CD4-positive, alpha-beta memory T cell (primary cell): ENCODE measurements at regions not wholly inside any gene's neighbourhood (a gene's known extent, or its start where the extent isn't known, plus 50 kb on each side); places are given as distances from the start of the nearest gene placed in this dataset.

Experiments
- CTCF ChIA-PET: fragments of 350-600 bp; sonication (Branson Sonifier 250); formaldehyde crosslinking; loops from one replicate; lab custom pipeline; 2021; ENCODE audit warnings: inconsistent platforms; ENCODE audit not compliant: partially characterized antibody; lab: Charles Lee
- POLR2A ChIA-PET: fragments of 350-600 bp; sonication (Branson Sonifier 250); formaldehyde crosslinking; loops from one replicate; lab custom pipeline; 2021; ENCODE audit not compliant: partially characterized antibody; lab: Charles Lee
- DNase-seq, 5 donors: peaks; one replicate each; pipeline versions ENCODE4 v3.0.0 to v3.0.0-alpha.2; 2020 to 2022; ENCODE audit warnings: mixed read lengths in 1 of 5
- H3K27ac ChIP-seq: one replicate; pipeline ENCODE4 v1.7.0; 2013; ENCODE audit warnings: low read depth, low read length
- H3K27me3 ChIP-seq: 2 replicates; pipeline ENCODE4 v1.7.0; 2013; ENCODE audit warnings: mild to moderate bottlenecking, low read length, moderate library complexity; ENCODE audit not compliant: insufficient read depth
- H3K36me3 ChIP-seq: 2 replicates; pipeline ENCODE4 v1.7.0; 2013; ENCODE audit warnings: mild to moderate bottlenecking, low read length, moderate library complexity; ENCODE audit not compliant: insufficient read depth
- H3K4me1 ChIP-seq: 2 replicates; pipeline ENCODE4 v1.7.0; 2013; ENCODE audit warnings: mild to moderate bottlenecking, low read length, moderate library complexity; ENCODE audit not compliant: insufficient read depth
- H3K4me3 ChIP-seq, 2 donors: one replicate each; pipeline ENCODE4 v1.7.0; 2013; ENCODE audit warnings: low read length in 2 of 2, mild to moderate bottlenecking in 1 of 2
- H3K9me3 ChIP-seq, 2 donors: one replicate each; pipeline ENCODE4 v1.7.0; 2013; ENCODE audit warnings: low read length in 2 of 2, control low read depth in 1 of 2; ENCODE audit not compliant: control insufficient read depth in 1 of 2
- H3K27ac Mint-ChIP-seq, 7 donors: one replicate each; pipeline ENCODE4 v1.8.0; 2020 to 2021; ENCODE audit warnings: mixed read lengths in 7 of 7, mild to moderate bottlenecking in 6 of 7, inconsistent platforms in 3 of 7, moderate library complexity in 3 of 7
- H3K27me3 Mint-ChIP-seq, 2 donors: one replicate each; pipeline ENCODE4 v1.8.0; 2020 to 2021; ENCODE audit warnings: mixed read lengths in 2 of 2
- H3K36me3 Mint-ChIP-seq, 2 donors: one replicate each; pipeline ENCODE4 v1.8.0; 2020 to 2021; ENCODE audit warnings: mixed read lengths in 2 of 2, inconsistent platforms in 1 of 2, mild to moderate bottlenecking in 1 of 2
- H3K4me1 Mint-ChIP-seq, 4 donors: one replicate each; pipeline ENCODE4 v1.8.0; 2020 to 2021; ENCODE audit warnings: mixed read lengths in 4 of 4, mild to moderate bottlenecking in 1 of 4
- H3K4me3 Mint-ChIP-seq, 8 donors: one replicate each; pipeline ENCODE4 v1.8.0; 2020 to 2021; ENCODE audit warnings: mixed read lengths in 8 of 8, mild to moderate bottlenecking in 7 of 8, moderate library complexity in 6 of 8, inconsistent platforms in 3 of 8
- H3K9me3 Mint-ChIP-seq, 8 donors: one replicate each; pipeline ENCODE4 v1.8.0; 2020 to 2021; ENCODE audit warnings: mixed read lengths in 8 of 8, mild to moderate bottlenecking in 5 of 8, inconsistent platforms in 3 of 8, moderate library complexity in 1 of 8
- intact Hi-C: fragments of 100-400 bp; cut with micrococcal nuclease; formaldehyde crosslinking; loops from one replicate; pipeline ENCODE4 v1.15.1; 2023

DNA sequence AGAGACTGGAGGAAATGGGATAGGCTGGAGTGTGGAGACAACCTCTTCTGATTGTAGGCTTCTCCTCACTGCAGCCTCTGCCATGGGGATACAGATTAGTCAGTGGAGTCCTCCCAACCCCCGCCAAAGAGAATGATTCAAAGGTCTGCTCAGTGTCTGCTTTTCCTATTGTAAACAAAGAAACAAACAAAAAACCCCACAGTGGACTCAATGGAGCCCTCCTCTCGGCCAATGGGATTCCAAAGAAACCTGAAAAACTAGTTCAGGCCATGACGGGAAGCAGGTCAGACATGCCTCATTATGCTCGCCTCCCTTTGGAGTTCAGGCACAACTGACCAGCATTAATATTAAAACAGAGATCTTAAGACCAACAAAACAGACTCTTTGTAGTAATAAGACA lies 85.8 kb downstream of the SEC61B start:
- ChIA-PET POLR2A (no interaction called here), CTCF (no interaction called here)
- DNase-seq = no peak
- Mint-ChIP-seq H3K36me3 (no peaks in the 10 kb centered on the region), H3K27me3 (peaks cover 6 to 11% of the 10 kb centered on the region in 2 donors), H3K4me1 (no peaks in the 10 kb centered on the region), H3K4me3 (no peak overlapping the region), H3K9me3 (no peaks in the 10 kb centered on the region), H3K27ac (no peak overlapping the region)
- intact Hi-C loops = no loop called here
- Histone ChIP-seq H3K27ac (no peak overlapping the region), H3K9me3 (no peaks in the 10 kb centered on the region), H3K4me3 (no peak overlapping the region), H3K27me3 (no peaks in the 10 kb centered on the region), H3K4me1 (no peaks in the 10 kb centered on the region), H3K36me3 (no peaks in the 10 kb centered on the region)

DNA sequence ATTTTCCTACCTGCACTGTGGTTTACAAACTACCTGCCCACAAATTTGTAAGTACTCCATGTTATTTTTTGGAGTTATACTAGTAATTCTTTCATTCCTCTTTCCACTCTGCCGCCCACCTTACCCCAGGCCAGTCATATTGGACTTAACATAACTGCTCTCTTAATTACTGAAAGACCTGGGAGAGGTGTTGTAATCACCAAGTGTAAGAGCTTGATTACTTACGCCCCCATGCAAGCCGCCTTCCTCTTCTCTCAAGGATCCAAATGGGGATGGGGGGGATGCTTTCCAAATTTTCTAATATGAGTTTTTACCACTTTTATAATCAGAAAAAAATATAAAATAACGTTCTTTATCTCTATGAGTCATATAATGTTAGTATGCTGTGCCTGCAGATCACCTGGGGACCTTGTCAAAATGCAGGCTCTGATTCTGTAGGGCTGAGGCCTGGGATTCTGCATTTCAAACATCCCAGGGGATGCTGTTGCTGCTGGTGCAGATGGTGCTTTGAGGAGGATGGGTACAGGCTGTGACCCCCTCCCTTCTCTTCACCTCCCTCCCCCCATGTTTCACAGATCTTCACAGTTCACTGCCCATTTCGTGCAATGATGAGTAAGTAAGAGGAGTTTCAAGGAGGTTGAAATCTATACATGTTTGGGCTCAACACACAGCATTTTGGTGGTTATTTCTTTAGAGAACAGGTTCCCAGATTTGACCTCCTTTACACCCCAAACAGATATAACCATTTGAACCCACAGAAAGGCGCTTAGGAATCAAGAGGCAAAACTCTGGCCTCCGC lies 87.3 kb downstream of the SEC61B start:
- Mint-ChIP-seq H3K4me1 (no peaks in the 10 kb centered on the region), H3K4me3 (no peak overlapping the region), H3K27ac (no peak overlapping the region), H3K36me3 (no peaks in the 10 kb centered on the region), H3K27me3 (peaks cover 3 to 8% of the 10 kb centered on the region in 2 donors), H3K9me3 (no peaks in the 10 kb centered on the region)
- intact Hi-C loops = no loop called here
- ChIA-PET CTCF (no interaction called here), POLR2A (no interaction called here)
- Histone ChIP-seq H3K4me1 (no peaks in the 10 kb centered on the region), H3K4me3 (no peak overlapping the region), H3K27ac (no peak overlapping the region), H3K9me3 (no peaks in the 10 kb centered on the region), H3K36me3 (no peaks in the 10 kb centered on the region), H3K27me3 (no peaks in the 10 kb centered on the region)
- no peak for DNase-seq

DNA sequence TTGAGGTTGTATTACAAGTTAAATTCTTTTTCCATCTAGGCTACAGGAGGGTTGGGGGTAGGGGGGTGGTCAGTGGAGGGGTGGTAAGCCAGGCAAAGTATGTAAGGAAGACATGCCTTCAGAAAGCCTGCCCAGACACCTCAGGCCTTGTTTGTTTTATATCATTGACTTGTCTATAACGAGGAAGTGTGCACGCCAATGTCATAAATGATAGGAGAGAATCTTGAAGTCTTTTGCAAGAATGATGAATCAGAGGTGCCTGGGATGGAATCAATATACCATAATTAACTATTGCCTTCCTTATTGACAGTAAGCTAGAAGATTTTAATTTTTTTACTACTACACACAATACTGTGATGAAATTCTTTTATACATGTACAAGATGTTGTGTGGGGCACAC lies 90.7 kb downstream of the SEC61B start:
- Histone ChIP-seq H3K4me3 (no peak overlapping the region), H3K4me1 (no peaks in the 10 kb centered on the region), H3K27me3 (no peaks in the 10 kb centered on the region), H3K36me3 (no peaks in the 10 kb centered on the region), H3K9me3 (no peaks in the 10 kb centered on the region), H3K27ac (no peak overlapping the region)
- no peak for DNase-seq
- ChIA-PET CTCF (no interaction called here), POLR2A (no interaction called here)
- Mint-ChIP-seq H3K36me3 (no peaks in the 10 kb centered on the region), H3K4me3 (no peak overlapping the region), H3K9me3 (no peaks in the 10 kb centered on the region), H3K27ac (no peak overlapping the region), H3K4me1 (no peaks in the 10 kb centered on the region), H3K27me3 (peaks cover 5 to 11% of the 10 kb centered on the region in 2 donors)
- intact Hi-C loops = no loop called here

DNA sequence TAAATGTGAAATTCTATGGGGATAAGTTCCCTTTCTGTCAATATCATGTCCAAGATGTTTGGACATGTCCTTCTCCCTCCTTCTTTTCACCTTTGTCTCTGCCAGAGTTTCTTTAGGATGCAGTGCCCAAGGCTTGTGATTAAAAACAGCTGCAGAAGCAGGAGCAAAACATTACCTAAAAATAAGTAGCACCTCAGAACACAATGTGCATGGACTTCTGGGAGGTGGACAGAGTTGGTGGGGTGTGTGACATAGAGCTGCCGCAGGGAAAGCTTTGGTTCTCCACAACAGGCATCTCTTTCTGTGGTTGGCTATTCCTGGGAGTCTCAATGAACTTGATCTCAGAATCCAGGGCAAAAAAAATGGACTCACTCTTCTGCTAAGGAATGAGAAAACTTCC lies 97.0 kb downstream of the SEC61B start:
- intact Hi-C loops = no loop called here
- no peaks in the 10 kb centered on the region for H3K4me1 Mint-ChIP-seq
- H3K27me3 ChIP-seq = no peaks in the 10 kb centered on the region
- H3K36me3 ChIP-seq = no peaks in the 10 kb centered on the region
- no peak overlapping the region for H3K27ac ChIP-seq
- H3K9me3 ChIP-seq = no peaks in the 10 kb centered on the region
- H3K27me3 Mint-ChIP-seq = peaks cover 16 to 28% of the 10 kb centered on the region in 2 donors
- no peaks in the 10 kb centered on the region for H3K36me3 Mint-ChIP-seq
- no peak for DNase-seq
- no peak overlapping the region for H3K27ac Mint-ChIP-seq
- H3K9me3 Mint-ChIP-seq = no peaks in the 10 kb centered on the region
- no peak overlapping the region for H3K4me3 ChIP-seq
- ChIA-PET POLR2A (no interaction called here), CTCF (no interaction called here)
- no peak overlapping the region for H3K4me3 Mint-ChIP-seq
- no peaks in the 10 kb centered on the region for H3K4me1 ChIP-seq

DNA sequence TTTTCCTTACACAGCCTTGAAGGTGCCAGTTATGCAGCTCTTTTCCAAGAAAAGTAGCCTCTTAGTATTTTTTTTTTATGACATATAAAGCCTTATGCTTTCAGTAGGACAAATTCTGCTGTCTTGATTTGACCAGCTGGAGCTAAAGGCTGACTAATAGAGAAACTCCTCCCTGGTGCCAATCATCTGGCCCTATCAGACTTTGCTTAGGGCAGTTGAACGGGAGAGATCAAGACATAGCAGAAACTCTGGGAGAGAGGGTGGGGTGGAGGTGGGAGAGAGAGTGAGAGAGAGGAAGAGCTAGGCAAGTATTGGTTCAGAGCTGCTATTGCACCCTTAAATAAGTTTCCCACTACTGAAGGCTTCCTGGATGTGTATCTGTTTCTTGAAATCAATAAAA lies 100.2 kb downstream of the SEC61B start:
- Histone ChIP-seq H3K27ac (no peak overlapping the region), H3K27me3 (no peaks in the 10 kb centered on the region), H3K4me1 (no peaks in the 10 kb centered on the region), H3K36me3 (no peaks in the 10 kb centered on the region), H3K4me3 (no peak overlapping the region), H3K9me3 (no peaks in the 10 kb centered on the region)
- Mint-ChIP-seq H3K27ac (no peak overlapping the region), H3K27me3 (peaks cover 28 to 31% of the 10 kb centered on the region in 2 donors), H3K4me1 (no peaks in the 10 kb centered on the region), H3K4me3 (no peak overlapping the region), H3K36me3 (no peaks in the 10 kb centered on the region), H3K9me3 (no peaks in the 10 kb centered on the region)
- intact Hi-C loops = no loop called here
- no peak for DNase-seq
- POLR2A ChIA-PET = no interaction called here
- CTCF ChIA-PET = interaction anchor here (1.2 kb wide), 1 partner anchor 9 kb away, joined by 3 read pairs; no protein-coding TSS in a partner anchor

DNA sequence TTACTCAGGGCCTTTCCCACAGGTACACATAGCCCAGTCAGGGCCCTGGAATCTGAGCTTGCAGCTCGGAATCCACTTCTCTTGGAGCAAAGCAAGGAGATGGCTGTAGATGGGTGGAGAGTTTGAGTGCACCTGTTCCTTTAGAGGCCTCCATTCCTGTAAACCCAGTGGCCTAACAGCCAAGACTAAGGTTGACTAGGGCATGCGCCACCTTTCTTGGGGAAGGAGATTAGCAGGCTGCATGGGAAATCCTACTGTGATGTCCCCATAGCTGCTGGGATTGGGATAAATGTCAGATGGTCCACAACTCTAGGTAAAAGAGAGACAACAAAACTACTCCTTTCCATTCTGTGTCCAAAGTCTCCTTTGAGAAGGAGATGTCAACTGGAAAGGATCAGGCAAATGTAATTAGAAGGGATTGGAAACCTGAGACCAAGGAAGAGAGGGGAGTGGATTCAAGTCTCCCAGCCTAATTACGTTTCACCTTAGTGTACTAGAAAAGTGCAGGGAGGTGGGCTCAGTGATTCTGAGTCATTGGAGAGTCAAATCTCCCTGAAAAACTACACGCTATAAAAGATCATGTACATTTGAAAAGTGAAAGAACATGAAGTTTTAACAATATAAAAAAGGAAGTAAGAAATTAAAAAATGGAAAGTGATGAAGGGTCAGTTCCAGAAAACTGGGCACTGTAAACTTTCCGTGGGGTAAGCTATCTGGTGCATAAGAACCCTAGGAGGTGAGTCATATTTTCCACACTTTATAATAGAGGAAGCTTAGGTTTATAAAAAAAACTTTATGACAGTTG lies 104.2 kb downstream of the SEC61B start:
- no peak overlapping the region for H3K27ac ChIP-seq
- no peaks in the 10 kb centered on the region for H3K9me3 Mint-ChIP-seq
- H3K9me3 ChIP-seq = no peaks in the 10 kb centered on the region
- no peaks in the 10 kb centered on the region for H3K36me3 Mint-ChIP-seq
- DNase-seq = no peak
- H3K27me3 Mint-ChIP-seq = peaks cover 15 to 25% of the 10 kb centered on the region in 2 donors
- H3K27me3 ChIP-seq = no peaks in the 10 kb centered on the region
- no peak overlapping the region for H3K4me3 Mint-ChIP-seq
- no peak overlapping the region for H3K27ac Mint-ChIP-seq
- ChIA-PET CTCF (no interaction called here), POLR2A (no interaction called here)
- H3K4me3 ChIP-seq = no peak overlapping the region
- H3K36me3 ChIP-seq = no peaks in the 10 kb centered on the region
- H3K4me1 ChIP-seq = no peaks in the 10 kb centered on the region
- no peaks in the 10 kb centered on the region for H3K4me1 Mint-ChIP-seq
- intact Hi-C loops = no loop called here

DNA sequence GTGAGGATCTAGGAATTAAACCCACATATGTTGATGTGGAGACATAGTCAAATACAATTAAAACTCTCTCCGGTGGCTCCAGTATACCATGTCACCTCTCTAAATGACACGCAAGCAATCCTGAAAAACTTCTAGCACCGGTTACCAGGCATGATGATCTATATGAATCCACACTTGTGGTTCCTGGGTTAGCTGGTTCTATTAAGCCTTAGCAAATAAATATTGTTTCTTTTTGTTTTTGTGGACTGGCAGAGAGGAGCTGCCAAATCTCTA lies 104.8 kb downstream of the SEC61B start:
- no peak overlapping the region for H3K27ac Mint-ChIP-seq
- Histone ChIP-seq H3K4me3 (no peak overlapping the region), H3K27ac (no peak overlapping the region), H3K36me3 (no peaks in the 10 kb centered on the region), H3K9me3 (no peaks in the 10 kb centered on the region), H3K4me1 (no peaks in the 10 kb centered on the region), H3K27me3 (no peaks in the 10 kb centered on the region)
- intact Hi-C loops = no loop called here
- no peaks in the 10 kb centered on the region for H3K4me1 Mint-ChIP-seq
- no peaks in the 10 kb centered on the region for H3K36me3 Mint-ChIP-seq
- H3K27me3 Mint-ChIP-seq = peaks cover 10 to 20% of the 10 kb centered on the region in 2 donors
- H3K4me3 Mint-ChIP-seq = no peak overlapping the region
- peaks cover 0 to 2% (median 0%) of the 10 kb centered on the region in 8 donors for H3K9me3 Mint-ChIP-seq
- POLR2A ChIA-PET = no interaction called here
- CTCF ChIA-PET = no interaction called here
- no peak for DNase-seq
